Right lobe of liver (tissue), 6 donors: ENCODE measurements at regions not wholly inside any gene's neighbourhood (a gene's known extent, or its start where the extent isn't known, plus 50 kb on each side); places are given as distances from the start of the nearest gene placed in this dataset.

Experiments
- ATAC-seq, 4 donors: fragments of 200-7000 bp; cut with Tn5 transposase; one replicate each; pipeline ENCODE4 v1.9.1; 2020; ENCODE audit warnings: mild to moderate bottlenecking in 4 of 4, moderate library complexity in 4 of 4
- DNase-seq, 3 donors: peaks; one replicate each; pipeline ENCODE4 v3.0.0-alpha.2; 2020
- H3K27ac ChIP-seq, 3 donors: fragments of 200-600 bp; one replicate each; pipeline ENCODE4 v1.8.0; 2022
- H3K27me3 ChIP-seq, 2 donors: fragments of 200-600 bp; one replicate each; pipeline ENCODE4 v1.8.0; 2022
- H3K36me3 ChIP-seq, 4 donors: fragments of 200-600 bp; sonication (generic) in 1 of 4; one replicate each; pipeline versions ENCODE4 v1.5.1 to v1.8.0; 2017 to 2022; ENCODE audit warnings: control low read depth in 1 of 4
- H3K4me1 ChIP-seq, 4 donors: fragments of 200-600 bp; sonication (generic) in 1 of 4; one replicate each; pipeline versions ENCODE4 v1.5.1 to v1.8.0; 2017 to 2022; ENCODE audit warnings: control low read depth in 1 of 4
- H3K4me3 ChIP-seq, 3 donors: fragments of 200-600 bp; one replicate each; pipeline ENCODE4 v1.8.0; 2022
- H3K9me3 ChIP-seq, 4 donors: fragments of 200-600 bp; sonication (generic) in 1 of 4; one replicate each; pipeline versions ENCODE4 v1.5.1 to v1.8.0; 2017 to 2022; ENCODE audit warnings: control low read depth in 1 of 4
- CTCF ChIP-seq, 4 donors: fragments of 200-600 bp in 3 of 4; fragments of 450-650 bp in 1 of 4; IDR thresholded peaks; one replicate each; pipeline versions ENCODE4 v1.5.1 to v1.8.0; 2016 to 2022; ENCODE audit warnings: antibody characterized with exemption in 4 of 4, mild to moderate bottlenecking in 2 of 4
- POLR2A ChIP-seq: fragments of 450-650 bp; IDR thresholded peaks from one replicate; pipeline ENCODE4 v1.6.1; 2017; ENCODE audit warnings: antibody characterized with exemption, mild to moderate bottlenecking
- WGBS: methylation state at CpG from one replicate; pipeline ENCODE4 v1.1.6; 2018; ENCODE audit warnings: low coverage, low lambda C conversion rate; ENCODE audit not compliant: insufficient coverage; ENCODE audit errors: missing lambda C conversion rate; 5-methylcytosine and 5-hydroxymethylcytosine counted together
- intact Hi-C, 2 donors: fragments of 100-400 bp; cut with DNase I; formaldehyde crosslinking; loops; one replicate each; pipeline versions ENCODE4 v1.11.2 to v1.14.1; 2022
- donor health status: DM: no; HTN: yes; CAD: no.
- donor health status: DM: no; HTN: no; CAD: no.
- donor health status: DM: no; HTN: no; CAD: no.
- donor health status: DM: no; HTN: yes; CAD: no.
- donor health status: DM: no; HTN: yes; CAD: no.

GRCh38 chr2:176405477-176405876 is 136.2 kb downstream of the MTX2 start:
- 80% methylated on average over 2 of the region's 4 CpGs for WGBS
- Histone ChIP-seq H3K9me3 (no peaks in the 10 kb centered on the region), H3K27me3 (no peaks in the 10 kb centered on the region), H3K27ac (no peak overlapping the region), H3K4me1 (no peaks in the 10 kb centered on the region), H3K4me3 (no peak overlapping the region), H3K36me3 (no peaks in the 10 kb centered on the region)
- TF ChIP-seq POLR2A (no peak), CTCF (IDR thresholded peaks at IDR 0.05) (no peak)
- no peak for ATAC-seq
- no peak for DNase-seq
- intact Hi-C loops, result no loop called here

- H3K9me3 ChIP-seq, result no peaks in the 10 kb centered on the region
Observed at GRCh38 chr2:176407706-176408105, 138.5 kb downstream of the MTX2 start.

GRCh38 chr2:176409671-176410070 is 140.4 kb downstream of the MTX2 start:
- H3K4me3 ChIP-seq, result no peak overlapping the region
- intact Hi-C loops, result no loop called here
- H3K27me3 ChIP-seq, result no peaks in the 10 kb centered on the region
- no peaks in the 10 kb centered on the region for H3K9me3 ChIP-seq
- no peak for TF ChIP-seq POLR2A
- TF ChIP-seq CTCF (IDR thresholded peaks at IDR 0.05), result no peak
- WGBS, result 91% methylated on average over 2 of the region's 2 CpGs
- H3K36me3 ChIP-seq, result no peaks in the 10 kb centered on the region
- no peaks in the 10 kb centered on the region for H3K4me1 ChIP-seq
- DNase-seq, result no peak
- H3K27ac ChIP-seq, result no peak overlapping the region
- ATAC-seq, result no peak

More at GRCh38 chr2:176407706-176408105, 138.5 kb downstream of the MTX2 start:
- ATAC-seq (no peak), DNase-seq (no peak)
- H3K27me3 ChIP-seq, result no peaks in the 10 kb centered on the region
- no peaks in the 10 kb centered on the region for H3K4me1 ChIP-seq
- H3K27ac ChIP-seq, result no peak overlapping the region
- TF ChIP-seq POLR2A (no peak), CTCF (IDR thresholded peaks at IDR 0.05) (no peak)
- intact Hi-C loops, result no loop called here
- H3K4me3 ChIP-seq, result no peak overlapping the region
- H3K36me3 ChIP-seq, result no peaks in the 10 kb centered on the region

- Histone ChIP-seq H3K36me3 (no peaks in the 10 kb centered on the region), H3K27ac (no peak overlapping the region), H3K9me3 (no peaks in the 10 kb centered on the region), H3K27me3 (no peaks in the 10 kb centered on the region), H3K4me1 (no peaks in the 10 kb centered on the region), H3K4me3 (no peak overlapping the region)
- intact Hi-C loops, result no loop called here
- DNase-seq, result no peak
- TF ChIP-seq POLR2A, result no peak
- no peak for TF ChIP-seq CTCF (IDR thresholded peaks at IDR 0.05)
- no peak for ATAC-seq
Observed at GRCh38 chr2:176412136-176412535, 142.9 kb downstream of the MTX2 start.

- no peak overlapping the region for H3K4me3 ChIP-seq
- TF ChIP-seq POLR2A, result no peak
- TF ChIP-seq CTCF (IDR thresholded peaks at IDR 0.05), result no peak
- H3K36me3 ChIP-seq, result no peaks in the 10 kb centered on the region
- H3K27me3 ChIP-seq, result no peaks in the 10 kb centered on the region
- 73% methylated on average over 4 of the region's 4 CpGs for WGBS
- DNase-seq (no peak), ATAC-seq (no peak)
- H3K9me3 ChIP-seq, result no peaks in the 10 kb centered on the region
- no peaks in the 10 kb centered on the region for H3K4me1 ChIP-seq
- H3K27ac ChIP-seq, result no peak overlapping the region
- intact Hi-C loops, result no loop called here
Observed at GRCh38 chr2:176413786-176414185, 144.5 kb downstream of the MTX2 start.
